K562 (cell line): ENCODE measurements at regions not wholly inside any gene's neighbourhood (a gene's known extent, or its start where the extent isn't known, plus 50 kb on each side); places are given as distances from the start of the nearest gene placed in this dataset.

ENCODE experiments used
- ARID4B ChIP-seq: sonication (generic); formaldehyde crosslinking; IDR thresholded peaks from 2 replicates; pipeline ENCODE4 v1.8.0; 2022; ENCODE audit warnings: mild to moderate bottlenecking, missing genetic modification reagents
- CEBPG ChIP-seq, 3 experiments: fragments of 200-800 bp in 1 of 3; sonication (Bioruptor generic) in 1 of 3; sonication (generic) in 1 of 3; formaldehyde crosslinking in 1 of 3; IDR thresholded peaks in 2 of 3; conservative IDR thresholded peaks in 1 of 3; 2 replicates each; pipeline versions ENCODE4 v1.6.1 to v1.8.0; 2016 to 2022; ENCODE audit warnings: missing compliant biosample characterization in 2 of 3, missing genetic modification characterization in 2 of 3, mild to moderate bottlenecking in 1 of 3, missing genetic modification reagents in 1 of 3
- DDX20 ChIP-seq: fragments of 450-650 bp; IDR thresholded peaks from 2 replicates; pipeline ENCODE4 v1.6.1; 2016; ENCODE audit warnings: missing genetic modification characterization, low read depth, mild to moderate bottlenecking, missing compliant biosample characterization, moderate library complexity
- ETS2 ChIP-seq: IDR thresholded peaks from 2 replicates; pipeline ENCODE4 v1.6.1; 2016; ENCODE audit warnings: borderline replicate concordance, missing genetic modification characterization, mild to moderate bottlenecking, moderate library complexity, missing compliant biosample characterization; ENCODE audit not compliant: poor library complexity, severe bottlenecking
- MYNN ChIP-seq, 2 experiments: sonication (generic); formaldehyde crosslinking in 1 of 2; IDR thresholded peaks; 2 replicates each; pipeline versions ENCODE4 v1.5.0 to v1.6.1; 2016 to 2020; ENCODE audit warnings: antibody characterized with exemption in 1 of 2, missing genetic modification reagents in 1 of 2
- SP1 ChIP-seq: sonication (generic); formaldehyde crosslinking; IDR thresholded peaks from 2 replicates; pipeline ENCODE4 v1.8.1; 2022; ENCODE audit warnings: mild to moderate bottlenecking, missing genetic modification reagents
- TCF3 ChIP-seq: sonication (generic); formaldehyde crosslinking; IDR thresholded peaks from 2 replicates; pipeline ENCODE4 v1.4.0; 2020; ENCODE audit warnings: mild to moderate bottlenecking, missing genetic modification reagents
- TEAD2 ChIP-seq: fragments of 450-650 bp; IDR thresholded peaks from 2 replicates; pipeline ENCODE4 v1.6.1; 2016; ENCODE audit warnings: missing genetic modification characterization, control low read depth, missing compliant biosample characterization
- VEZF1 ChIP-seq: fragments of 200-800 bp; sonication (Bioruptor generic); IDR thresholded peaks from 2 replicates; pipeline ENCODE4 v1.6.1; 2017; ENCODE audit warnings: missing genetic modification characterization, missing compliant biosample characterization
- ZFP1 ChIP-seq: fragments of 450-650 bp; formaldehyde crosslinking; IDR thresholded peaks from 2 replicates; pipeline ENCODE4 v1.4.0; 2020; ENCODE audit warnings: mild to moderate bottlenecking, mixed read lengths
- ZMIZ1 ChIP-seq, 2 experiments: fragments of 150-350 bp in 1 of 2; IDR thresholded peaks; 2 replicates each; pipeline ENCODE4 v1.6.1; 2012 to 2016; ENCODE audit warnings: low read depth in 2 of 2, low read length in 2 of 2, mild to moderate bottlenecking in 1 of 2, moderate library complexity in 1 of 2
- ZNF280B ChIP-seq: fragments of 250-450 bp; sonication (Bioruptor Pico); IDR thresholded peaks from 2 replicates; pipeline ENCODE4 v1.5.1; 2021; ENCODE audit warnings: mild to moderate bottlenecking
- ZNF584 ChIP-seq: fragments of 200-800 bp; sonication (Bioruptor generic); IDR thresholded peaks from 2 replicates; pipeline ENCODE4 v1.6.1; 2016; ENCODE audit warnings: low read depth, mild to moderate bottlenecking, missing genetic modification characterization, missing compliant biosample characterization

GRCh38 chr19:28614634-28615545, 598.1 kb downstream of the UQCRFS1 start (continued):
- TF ChIP-seq ZNF280B (CRISPR knock-in tag) (no peak; the same call in none of the 2 replicates), TEAD2 (tag) (no peak), MYNN (IDR thresholded peaks at IDR 0.05) (peak; percentile 78), MYNN (CRISPR knock-in tag; IDR thresholded peaks at IDR 0.05) (no peak), CEBPG (CRISPR knock-in tag; IDR thresholded peaks at IDR 0.05) (peak; percentile 32; the same call in 1 of the 2 replicates), CEBPG (tag; conservative IDR thresholded peaks at IDR 0.05 in 1 of 2, IDR thresholded peaks at IDR 0.05 in 1 of 2) (peak; percentile 7 to 82; a peak in 2 of 4 replicates), ZFP1 (CRISPR knock-in tag) (peak; percentile 7; the same call in 1 of the 2 replicates), TCF3 (CRISPR knock-in tag) (peak; percentile 79), ETS2 (tag) (no peak), DDX20 (no peak), ARID4B (no peak), SP1 (CRISPR knock-in tag) (peak; percentile 77), ZMIZ1 (IDR thresholded peaks at IDR 0.05; ENCODE audit: low read depth in 2 of 2, low read length in 2 of 2) (0 out of 4 replicates have a peak, but pooled peaks of 1 of the 2 experiments have one; percentile 59), VEZF1 (CRISPR knock-in tag) (no peak; the same call in 1 of the 2 replicates), ZNF584 (CRISPR knock-in tag) (no peak)
